OCI-LY3 (cell line): ENCODE measurements at regions not wholly inside any gene's neighbourhood (a gene's known extent, or its start where the extent isn't known, plus 50 kb on each side); places are given as distances from the start of the nearest gene placed in this dataset.

Source experiments
- CTCF ChIP-seq: fragments of 200-600, 300-600 bp; sonication (generic); IDR thresholded peaks from 2 replicates; pipeline ENCODE4 v1.5.1; 2014; ENCODE audit warnings: antibody characterized with exemption, low read length, low read depth
- EZH2phosphoT487 ChIP-seq: fragments of 200-600 bp; shearing (Covaris generic); IDR thresholded peaks from 2 replicates; pipeline ENCODE4 v1.6.1; 2018; ENCODE audit warnings: antibody characterized with exemption, mixed run types, low read depth

- TF ChIP-seq CTCF (no peak), EZH2phosphoT487 (no peak)
These were observed 1591.7 kb upstream of the ADGRL3 start for GRCh38 chr4:59608466-59608865.
